ENCODE measurements at regions not wholly inside any gene's neighbourhood (a gene's known extent, or its start where the extent isn't known, plus 50 kb on each side); places are given as distances from the start of the nearest gene placed in this dataset.
"Not testable (repeated sequence)": the region's sequence is repeated elsewhere in the genome, so short reads cannot be mapped to it uniquely, and the experiment has no call there.

- H3K4me3 ChIP-seq (ENCODE audit: low read length), result no peak overlapping the region
- DNase-seq (ENCODE audit: low read depth, low spot score), result no peak
These were observed 2138.2 kb downstream of the PCDH7 start for GRCh38 chr4:32858361-32858760.

GRCh38 chr4:32858971-32859370 is 2138.8 kb downstream of the PCDH7 start:
- no peak overlapping the region for H3K4me3 ChIP-seq (ENCODE audit: low read length)
- DNase-seq (ENCODE audit: low read depth, low spot score), result no peak

- no peak for DNase-seq (ENCODE audit: low read depth, low spot score)
- H3K4me3 ChIP-seq (ENCODE audit: low read length), result no peak overlapping the region
These were observed 2144.7 kb downstream of the PCDH7 start for GRCh38 chr4:32864713-32865351.

- no peak overlapping the region for H3K4me3 ChIP-seq (ENCODE audit: low read length)
- no peak for DNase-seq (ENCODE audit: low read depth, low spot score)
These were observed 2156.4 kb downstream of the PCDH7 start for GRCh38 chr4:32876546-32876945.

- DNase-seq (ENCODE audit: low read depth, low spot score), result no peak
- H3K4me3 ChIP-seq (ENCODE audit: low read length), result no peak overlapping the region
These were observed 2159.7 kb downstream of the PCDH7 start for GRCh38 chr4:32879913-32880312.

GRCh38 chr4:32884198-32884597 is 2164.0 kb downstream of the PCDH7 start:
- DNase-seq (ENCODE audit: low read depth, low spot score), result no peak
- no peak overlapping the region for H3K4me3 ChIP-seq (ENCODE audit: low read length)

- DNase-seq (ENCODE audit: low read depth, low spot score), result no peak
- no peak overlapping the region for H3K4me3 ChIP-seq (ENCODE audit: low read length)
These were observed 2170.2 kb downstream of the PCDH7 start for GRCh38 chr4:32890398-32890797.

- H3K4me3 ChIP-seq (ENCODE audit: low read length), result no peak overlapping the region
- no peak for DNase-seq (ENCODE audit: low read depth, low spot score)
These were observed 2188.9 kb downstream of the PCDH7 start for GRCh38 chr4:32909053-32909452.

- DNase-seq (ENCODE audit: low read depth, low spot score), result no peak
These were observed 2189.6 kb downstream of the PCDH7 start for GRCh38 chr4:32909736-32910135.

GRCh38 chr4:32917586-32917985 is 2197.4 kb downstream of the PCDH7 start:
- no peak for DNase-seq (ENCODE audit: low read depth, low spot score)
- no peak overlapping the region for H3K4me3 ChIP-seq (ENCODE audit: low read length)

More at GRCh38 chr4:32909736-32910135, 2189.6 kb downstream of the PCDH7 start:
- H3K4me3 ChIP-seq (ENCODE audit: low read length), result no peak overlapping the region

GRCh38 chr4:32929796-32930699 is 2209.9 kb downstream of the PCDH7 start:
- DNase-seq (ENCODE audit: low read depth, low spot score), result no peak
- no peak overlapping the region for H3K4me3 ChIP-seq (ENCODE audit: low read length)

- DNase-seq (ENCODE audit: low read depth, low spot score), result no peak
- H3K4me3 ChIP-seq (ENCODE audit: low read length), result no peak overlapping the region
These were observed 2210.5 kb downstream of the PCDH7 start for GRCh38 chr4:32930700-32931099.

GRCh38 chr4:32931475-32931874 is 2211.3 kb downstream of the PCDH7 start:
- DNase-seq (ENCODE audit: low read depth, low spot score), result no peak
- no peak overlapping the region for H3K4me3 ChIP-seq (ENCODE audit: low read length)

GRCh38 chr4:32932156-32932555 is 2212.0 kb downstream of the PCDH7 start:
- no peak overlapping the region for H3K4me3 ChIP-seq (ENCODE audit: low read length)
- DNase-seq (ENCODE audit: low read depth, low spot score), result no peak

- DNase-seq (ENCODE audit: low read depth, low spot score); H3K4me3 ChIP-seq (ENCODE audit: low read length): not testable (repeated sequence)
These were observed 2219.1 kb downstream of the PCDH7 start for GRCh38 chr4:32939222-32939621.

- no peak for DNase-seq (ENCODE audit: low read depth, low spot score)
- no peak overlapping the region for H3K4me3 ChIP-seq (ENCODE audit: low read length)
These were observed 2230.7 kb downstream of the PCDH7 start for GRCh38 chr4:32950866-32951265.

- no peak for DNase-seq (ENCODE audit: low read depth, low spot score)
- no peak overlapping the region for H3K4me3 ChIP-seq (ENCODE audit: low read length)
These were observed 2238.4 kb downstream of the PCDH7 start for GRCh38 chr4:32958586-32958985.

- no peak for DNase-seq (ENCODE audit: low read depth, low spot score)
- no peak overlapping the region for H3K4me3 ChIP-seq (ENCODE audit: low read length)
These were observed 2241.9 kb downstream of the PCDH7 start for GRCh38 chr4:32962100-32962499.

- DNase-seq (ENCODE audit: low read depth, low spot score), result no peak
- H3K4me3 ChIP-seq (ENCODE audit: low read length), result no peak overlapping the region
These were observed 2265.1 kb downstream of the PCDH7 start for GRCh38 chr4:32985256-32985655.

GRCh38 chr4:32986236-32986635 is 2266.1 kb downstream of the PCDH7 start:
- H3K4me3 ChIP-seq (ENCODE audit: low read length), result no peak overlapping the region
- no peak for DNase-seq (ENCODE audit: low read depth, low spot score)

- H3K4me3 ChIP-seq (ENCODE audit: low read length), result no peak overlapping the region
- DNase-seq (ENCODE audit: low read depth, low spot score), result no peak
These were observed 2266.9 kb downstream of the PCDH7 start for GRCh38 chr4:32987111-32987510.
